Neuronal stem cell (in vitro differentiated cells): ENCODE measurements at regions not wholly inside any gene's neighbourhood (a gene's known extent, or its start where the extent isn't known, plus 50 kb on each side); places are given as distances from the start of the nearest gene placed in this dataset.
"Not testable (repeated sequence)": the region's sequence is repeated elsewhere in the genome, so short reads cannot be mapped to it uniquely, and the experiment has no call there.

Experiments
- DNase-seq: peaks from one replicate; pipeline ENCODE4 v3.0.0-alpha.2; 2013; ENCODE audit warnings: low spot score
- H2AFZ ChIP-seq: one replicate; pipeline ENCODE4 v1.6.1; 2013; ENCODE audit warnings: mild to moderate bottlenecking, low read length, inconsistent platforms
- H2AK5ac ChIP-seq: 2 replicates; pipeline ENCODE4 v1.6.1; 2013; ENCODE audit warnings: low read depth, mild to moderate bottlenecking, inconsistent platforms, low read length, moderate library complexity, mixed read lengths
- H2BK120ac ChIP-seq: 2 replicates; pipeline ENCODE4 v1.6.1; 2013; ENCODE audit warnings: low read depth, mild to moderate bottlenecking, inconsistent platforms, low read length, moderate library complexity, mixed read lengths
- H2BK12ac ChIP-seq: one replicate; pipeline ENCODE4 v1.6.1; 2013; ENCODE audit warnings: low read length, inconsistent platforms
- H2BK15ac ChIP-seq: 2 replicates; pipeline ENCODE4 v1.6.1; 2013; ENCODE audit warnings: mild to moderate bottlenecking, low read length, inconsistent platforms, mixed read lengths
- H2BK5ac ChIP-seq: one replicate; pipeline ENCODE4 v1.6.1; 2013; ENCODE audit warnings: inconsistent platforms, mild to moderate bottlenecking, low read length, moderate library complexity
- H3K14ac ChIP-seq: one replicate; pipeline ENCODE4 v1.6.1; 2013; ENCODE audit warnings: low read length, inconsistent platforms
- H3K18ac ChIP-seq: 2 replicates; pipeline ENCODE4 v1.6.1; 2013; ENCODE audit warnings: low read length, inconsistent platforms
- H3K23ac ChIP-seq: 2 replicates; pipeline ENCODE4 v1.6.1; 2013; ENCODE audit warnings: low read depth, mild to moderate bottlenecking, mixed read lengths, low read length, inconsistent platforms; ENCODE audit not compliant: poor library complexity
- H3K27ac ChIP-seq: replicated peaks from 3 replicates; pipeline ENCODE4 v1.5.1; 2013; ENCODE audit warnings: low read length, inconsistent platforms
- H3K27me3 ChIP-seq, 3 experiments: 2 replicates each; pipeline ENCODE4 v1.6.1; 2013; ENCODE audit warnings: low read length in 3 of 3, mild to moderate bottlenecking in 2 of 3, inconsistent platforms in 1 of 3, low read depth in 1 of 3, mixed read lengths in 1 of 3, moderate library complexity in 1 of 3; ENCODE audit not compliant: control insufficient read depth in 3 of 3, insufficient read depth in 3 of 3
- H3K36me3 ChIP-seq, 2 donors: replicated peaks in 1 of 2; 2 replicates each; pipeline ENCODE4 v1.6.1; 2013; ENCODE audit warnings: low read length in 2 of 2; ENCODE audit not compliant: control insufficient read depth in 2 of 2, insufficient read depth in 2 of 2
- H3K4ac ChIP-seq: 2 replicates; pipeline ENCODE4 v1.6.1; 2013; ENCODE audit warnings: inconsistent platforms, mild to moderate bottlenecking, low read length, moderate library complexity
- H3K4me1 ChIP-seq, 2 donors: 1 replicate in 1 of 2; 2 replicates in 1 of 2; pipeline ENCODE4 v1.6.1; 2013; ENCODE audit warnings: low read length in 2 of 2, low read depth in 1 of 2; ENCODE audit not compliant: control insufficient read depth in 2 of 2, insufficient read depth in 1 of 2
- H3K4me2 ChIP-seq: one replicate; pipeline ENCODE4 v1.6.1; 2013; ENCODE audit warnings: mild to moderate bottlenecking, low read length, inconsistent platforms; ENCODE audit not compliant: insufficient read depth, poor library complexity, severe bottlenecking
- H3K4me3 ChIP-seq, 2 donors: 2 replicates each; pipeline ENCODE4 v1.5.1; 2013; ENCODE audit warnings: low read length in 2 of 2, mild to moderate bottlenecking in 2 of 2, inconsistent platforms in 1 of 2, moderate library complexity in 1 of 2
- H3K79me1 ChIP-seq: one replicate; pipeline ENCODE4 v1.6.1; 2013; ENCODE audit warnings: low read depth, mild to moderate bottlenecking, inconsistent platforms, low read length, moderate library complexity
- H3K9ac ChIP-seq: one replicate; pipeline ENCODE4 v1.6.1; 2013; ENCODE audit warnings: mild to moderate bottlenecking, low read depth, low read length, inconsistent platforms; ENCODE audit not compliant: poor library complexity
- H3K9me3 ChIP-seq, 2 donors: replicated peaks in 1 of 2; 2 replicates each; pipeline versions ENCODE3 to v1.6.1; 2013; ENCODE audit warnings: low read length in 2 of 2, mild to moderate bottlenecking in 2 of 2, inconsistent platforms in 1 of 2, low read depth in 1 of 2, mixed read lengths in 1 of 2, moderate library complexity in 1 of 2; ENCODE audit not compliant: control insufficient read depth in 2 of 2, insufficient read depth in 1 of 2
- H4K8ac ChIP-seq: one replicate; pipeline ENCODE4 v1.6.1; 2013; ENCODE audit warnings: low read depth, mild to moderate bottlenecking, inconsistent platforms, low read length, moderate library complexity
- H4K91ac ChIP-seq: one replicate; pipeline ENCODE4 v1.6.1; 2013; ENCODE audit warnings: low read length, low read depth, mild to moderate bottlenecking, inconsistent platforms; ENCODE audit not compliant: poor library complexity
- WGBS, 2 donors: extraction: QIAGEN DNeasy Blood & Tissue Kit; methylation state at CpG; one replicate each; pipeline ENCODE4 v1.1.7; 2013; ENCODE audit warnings: missing lambda C conversion rate in 2 of 2, mixed read lengths in 1 of 2; ENCODE audit not compliant: insufficient read length in 2 of 2, insufficient replicate concordance in 1 of 2; ENCODE audit errors: extremely low coverage in 2 of 2; 5-methylcytosine and 5-hydroxymethylcytosine counted together

DNA sequence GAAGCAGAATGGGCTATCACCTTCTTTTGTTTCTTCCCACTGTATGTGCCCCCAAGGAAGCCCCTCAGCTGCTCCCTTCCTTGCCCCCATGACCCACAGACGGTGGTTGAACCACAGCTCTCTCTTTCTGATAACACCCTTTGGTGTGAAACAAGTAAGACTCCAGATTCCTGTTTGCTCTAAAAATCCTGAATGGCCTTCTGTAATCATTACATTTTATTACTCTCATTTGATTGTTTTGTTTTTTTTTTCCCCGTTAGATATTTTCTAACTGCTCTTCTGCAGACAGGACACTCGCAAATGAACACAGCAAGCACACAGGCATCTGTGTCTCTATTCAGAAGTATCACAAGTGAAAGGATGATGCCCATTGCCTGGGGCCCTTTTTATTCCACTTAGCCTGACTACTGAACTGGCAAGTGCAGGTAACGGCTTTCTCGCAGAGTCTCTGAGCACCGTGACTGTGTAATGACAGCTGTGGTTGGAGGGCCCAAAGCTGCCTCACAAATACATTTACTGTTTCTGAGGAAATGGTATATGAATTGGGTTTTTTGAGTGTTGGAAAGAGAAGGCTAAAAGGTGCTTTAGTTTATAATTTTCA, 59.3 kb downstream of the OXGR1 start:
- no peak overlapping the region for H4K8ac ChIP-seq
- no CpG with 5 or more reads among the region's 6 CpGs for WGBS, 2 donors
- no peak for DNase-seq
- no peak overlapping the region for H3K9ac ChIP-seq
- H2BK120ac ChIP-seq = no peak overlapping the region
- H2AFZ ChIP-seq = no peak overlapping the region
- H3K27ac ChIP-seq = no peak overlapping the region
- H3K23ac ChIP-seq = no peak overlapping the region
- no peak overlapping the region for H2BK12ac ChIP-seq
- no peak overlapping the region for H3K18ac ChIP-seq
- no peak overlapping the region for H3K4me3 ChIP-seq
- H3K27me3 ChIP-seq = no peaks in the 10 kb centered on the region
- no peak overlapping the region for H2BK15ac ChIP-seq
- no peaks in the 10 kb centered on the region for H3K9me3 ChIP-seq
- no peak overlapping the region for H2BK5ac ChIP-seq
- H3K79me1 ChIP-seq = no peaks in the 10 kb centered on the region
- no peak overlapping the region for H3K4me2 ChIP-seq
- no peak overlapping the region for H4K91ac ChIP-seq
- no peak overlapping the region for H2AK5ac ChIP-seq
- H3K14ac ChIP-seq = no peak overlapping the region
- H3K4ac ChIP-seq = no peak overlapping the region
- H3K4me1 ChIP-seq = peaks cover 0 to 10% of the 10 kb centered on the region in 2 donors
- no peaks in the 10 kb centered on the region for H3K36me3 ChIP-seq

- Histone ChIP-seq H3K79me1 (no peaks in the 10 kb centered on the region), H3K9ac (no peak overlapping the region), H3K4me3 (no peak overlapping the region), H2BK5ac (no peak overlapping the region), H2BK15ac (no peak overlapping the region), H3K36me3 (no peaks in the 10 kb centered on the region), H2BK12ac (no peak overlapping the region), H4K91ac (no peak overlapping the region), H3K4me2 (no peak overlapping the region), H3K4me1 (no peaks in the 10 kb centered on the region), H2AFZ (no peak overlapping the region), H3K23ac (no peak overlapping the region), H3K18ac (no peak overlapping the region), H3K9me3 (no peaks in the 10 kb centered on the region), H4K8ac (no peak overlapping the region), H3K27me3 (no peaks in the 10 kb centered on the region), H2BK120ac (no peak overlapping the region), H3K4ac (no peak overlapping the region), H2AK5ac (no peak overlapping the region), H3K14ac (no peak overlapping the region), H3K27ac (no peak overlapping the region)
- WGBS, 2 donors = no CpG with 5 or more reads among the region's 4 CpGs
- no peak for DNase-seq
Measured at GRCh38 chr13:96925916-96926628, 68.2 kb downstream of the OXGR1 start.

DNA sequence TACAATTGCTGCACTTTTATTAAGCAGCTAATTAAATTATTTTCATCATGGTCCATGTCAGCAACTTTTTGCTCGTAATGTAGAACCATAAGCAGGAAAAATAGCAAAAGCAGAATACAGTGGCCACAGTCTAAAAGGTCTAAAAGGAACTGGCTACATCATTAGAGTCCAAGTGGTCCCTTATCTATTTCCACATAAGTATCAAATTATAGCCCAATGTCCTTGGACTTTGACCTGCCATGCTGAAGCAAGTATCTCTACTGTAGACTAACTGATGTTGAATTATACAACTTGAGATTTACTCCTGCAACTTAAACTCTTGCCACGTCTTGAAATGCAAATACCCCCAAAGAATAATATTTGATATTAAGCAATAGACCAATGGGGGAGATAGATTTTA, 68.8 kb downstream of the OXGR1 start:
- H3K9ac ChIP-seq = no peak overlapping the region
- no peak overlapping the region for H2BK15ac ChIP-seq
- no peak overlapping the region for H3K4ac ChIP-seq
- no peak overlapping the region for H2AK5ac ChIP-seq
- no peaks in the 10 kb centered on the region for H3K36me3 ChIP-seq
- H2AFZ ChIP-seq = no peak overlapping the region
- H3K4me3 ChIP-seq = no peak overlapping the region
- H2BK12ac ChIP-seq = no peak overlapping the region
- no peak overlapping the region for H3K23ac ChIP-seq
- H3K27me3 ChIP-seq = no peaks in the 10 kb centered on the region
- WGBS, 2 donors = no CpG with 5 or more reads among the region's 2 CpGs
- DNase-seq = no peak
- H3K14ac ChIP-seq = no peak overlapping the region
- no peak overlapping the region for H2BK5ac ChIP-seq
- H3K79me1 ChIP-seq = no peaks in the 10 kb centered on the region
- no peaks in the 10 kb centered on the region for H3K4me1 ChIP-seq
- H3K4me2 ChIP-seq = no peak overlapping the region
- no peak overlapping the region for H3K27ac ChIP-seq
- H3K9me3 ChIP-seq = no peaks in the 10 kb centered on the region
- H4K8ac ChIP-seq = no peak overlapping the region
- no peak overlapping the region for H4K91ac ChIP-seq
- H2BK120ac ChIP-seq = no peak overlapping the region
- no peak overlapping the region for H3K18ac ChIP-seq

DNA sequence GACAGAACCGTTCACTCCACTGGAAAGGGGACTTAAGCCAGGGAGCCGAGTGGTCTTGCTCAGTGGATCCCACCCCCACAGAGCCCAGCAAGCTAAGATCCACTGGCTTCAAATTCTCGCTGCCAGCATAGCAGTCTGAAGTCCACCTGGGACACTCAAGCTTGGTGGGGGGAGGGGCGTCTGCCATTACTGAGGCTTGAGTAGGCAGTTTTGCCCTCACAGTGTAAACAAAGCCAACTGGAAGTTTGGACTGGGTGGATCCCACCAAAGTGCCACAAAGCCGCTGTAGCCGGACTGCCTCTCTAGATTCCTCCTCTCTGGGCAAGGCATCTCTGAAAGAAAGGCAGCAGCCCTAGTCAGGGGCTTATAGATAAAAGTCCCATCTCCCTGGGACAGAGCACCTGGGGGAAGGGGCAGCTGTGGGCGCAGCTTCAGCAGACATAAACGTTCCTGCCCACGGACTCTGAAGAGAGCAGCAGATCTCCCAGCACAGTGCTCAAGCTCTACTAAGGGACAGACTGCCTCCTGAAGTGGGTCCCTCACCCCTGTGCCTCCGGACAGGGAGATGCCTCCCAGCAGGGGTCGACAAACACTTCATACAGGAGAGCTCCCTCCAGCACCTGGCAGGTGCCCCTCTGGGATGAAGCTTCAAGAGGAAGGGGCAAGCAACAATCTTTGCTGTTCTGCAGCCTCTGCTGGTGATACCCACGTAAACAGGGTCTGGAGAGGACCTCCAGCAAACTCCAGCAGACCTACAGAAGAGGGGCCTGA, 75.2 kb downstream of the OXGR1 start:
- peak overlapping the region; percentile 35 for H3K18ac ChIP-seq
- H3K23ac ChIP-seq, H2AFZ ChIP-seq, H4K91ac ChIP-seq, H2BK5ac ChIP-seq, H2BK15ac ChIP-seq, H3K79me1 ChIP-seq, H3K27me3 ChIP-seq, H3K9ac ChIP-seq, H3K36me3 ChIP-seq, DNase-seq, H3K14ac ChIP-seq, H3K4me2 ChIP-seq, H3K4me1 ChIP-seq, H4K8ac ChIP-seq, H2BK12ac ChIP-seq, H3K9me3 ChIP-seq, H3K27ac ChIP-seq, H3K4ac ChIP-seq, H2BK120ac ChIP-seq, H3K4me3 ChIP-seq: not testable (repeated sequence)
- WGBS, 2 donors = no CpG with 5 or more reads among the region's 12 CpGs
- peak overlapping the region; percentile 56 for H2AK5ac ChIP-seq
